Glomerular visceral epithelial cell (primary cell): ENCODE measurements at regions not wholly inside any gene's neighbourhood (a gene's known extent, or its start where the extent isn't known, plus 50 kb on each side); places are given as distances from the start of the nearest gene placed in this dataset.

ENCODE experiments used
- DNase-seq: peaks from one replicate; pipeline ENCODE4 v3.0.0-alpha.2; 2016; ENCODE audit errors: extremely low spot score

DNA sequence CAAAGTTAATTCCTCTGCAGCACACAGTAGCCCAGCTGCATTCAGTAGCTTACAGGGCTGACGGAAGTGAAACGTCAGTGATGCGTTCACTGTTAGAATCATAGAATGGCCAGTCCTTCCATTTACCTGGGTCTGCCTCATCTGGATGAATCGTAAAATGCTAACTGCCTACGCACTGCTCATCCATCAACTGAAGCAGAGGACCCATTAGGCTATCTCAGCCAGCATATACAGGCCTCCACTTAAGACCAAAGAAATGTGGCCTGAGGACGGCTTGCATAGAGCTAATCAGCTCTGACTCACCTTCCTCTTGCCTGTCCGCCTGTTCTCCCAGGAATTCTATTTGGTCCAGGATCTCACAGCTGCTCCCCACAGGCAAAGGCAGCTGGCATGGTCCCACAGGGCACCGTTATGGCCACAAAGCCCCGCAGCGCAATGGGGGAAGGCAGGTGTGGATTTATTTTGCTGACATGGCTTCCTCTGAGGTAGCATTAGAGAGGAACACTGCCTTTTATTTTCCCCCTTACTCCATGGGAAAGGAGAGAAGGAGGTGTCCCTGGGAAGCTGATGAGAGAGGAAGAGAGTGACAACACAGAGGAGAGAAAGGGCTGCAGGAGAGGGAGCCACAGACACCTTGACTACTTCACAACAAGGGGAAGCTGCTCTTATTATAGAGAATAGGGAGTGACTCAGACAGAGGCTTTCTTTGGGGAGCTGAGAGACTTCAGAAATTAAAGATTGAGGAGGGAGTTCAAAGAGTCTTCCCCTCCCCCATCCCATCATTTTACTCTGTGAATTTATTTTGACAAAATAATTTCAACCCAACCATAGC lies 177.6 kb downstream of the HHIPL2 start:
- peak; percentile 81 for DNase-seq

DNA sequence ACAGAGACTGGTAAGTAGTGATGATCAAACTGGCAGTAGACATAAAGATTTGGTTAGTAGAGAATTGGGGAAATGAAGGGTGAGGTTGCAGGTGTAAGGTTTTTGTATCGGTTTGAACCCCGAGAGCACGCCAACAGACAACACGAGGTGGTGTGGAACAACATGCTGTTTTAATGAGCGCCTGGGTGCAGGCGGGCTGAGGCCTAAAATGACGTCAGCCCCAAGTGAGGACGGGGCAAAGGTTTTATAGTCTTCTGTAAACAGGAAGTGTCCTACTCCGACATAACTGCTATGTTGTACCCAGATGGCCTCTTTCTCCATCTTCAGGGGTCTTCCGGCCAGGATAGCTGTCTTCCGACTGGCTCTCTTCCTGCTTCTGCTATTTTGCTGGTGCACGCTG lies 178.8 kb downstream of the HHIPL2 start:
- DNase-seq: no peak

DNA sequence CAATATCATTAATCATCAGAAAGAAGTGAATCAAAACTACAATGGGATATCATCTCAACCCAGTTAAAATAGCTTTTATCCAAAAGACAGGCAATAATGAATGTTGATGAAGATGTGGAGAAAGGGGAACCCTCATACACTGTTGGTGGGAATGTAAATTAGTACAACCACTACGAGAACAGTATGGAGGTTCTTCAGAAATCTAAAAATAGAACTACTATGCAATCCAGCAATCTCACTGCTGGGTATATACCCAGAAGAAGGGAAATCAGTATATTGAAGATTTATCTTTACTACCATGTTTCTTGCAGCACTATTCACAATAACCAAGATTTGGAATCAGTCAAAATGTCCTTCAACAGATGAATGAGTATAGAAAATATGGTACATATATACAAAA lies 189.8 kb downstream of the HHIPL2 start:
- DNase-seq: no peak

DNA sequence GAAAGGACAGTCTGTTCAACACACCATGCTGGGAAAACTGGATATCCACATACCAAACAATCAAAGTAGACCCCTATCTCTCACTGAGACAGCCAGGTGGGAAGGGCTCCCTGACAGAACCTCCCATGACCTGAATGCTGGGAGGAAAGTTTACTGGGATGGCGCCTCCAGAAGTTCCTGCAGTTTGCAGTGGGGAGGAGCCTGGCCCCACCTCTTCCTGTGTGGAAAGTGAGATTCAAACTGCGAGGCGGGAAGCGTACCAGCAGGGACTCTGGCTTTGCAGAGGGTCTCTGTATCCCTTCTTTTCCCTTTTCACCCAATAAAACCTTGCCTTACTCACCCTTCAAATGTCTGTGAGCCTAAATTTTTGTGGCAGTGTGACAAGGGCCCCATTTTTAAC lies 190.7 kb downstream of the HHIPL2 start:
- DNase-seq: no peak

DNA sequence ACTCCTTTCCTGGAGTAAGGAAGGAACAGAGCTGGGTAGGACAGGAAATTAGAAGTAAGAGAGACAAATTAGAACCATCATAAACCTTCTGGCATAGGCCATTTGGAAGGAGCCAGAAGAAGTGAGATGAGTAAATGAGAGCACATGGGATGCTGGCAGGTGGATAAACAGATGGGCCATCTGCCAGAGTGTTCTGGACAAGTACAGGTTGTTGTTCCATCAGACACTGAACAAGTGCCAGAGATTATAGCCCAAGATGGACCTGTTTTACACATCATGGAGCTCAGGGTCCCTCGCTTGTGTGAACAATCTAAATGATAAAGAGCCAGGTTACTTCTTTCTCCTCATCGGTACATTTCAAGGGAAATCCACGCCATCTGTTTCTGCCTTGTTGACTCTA lies 200.3 kb downstream of the HHIPL2 start:
- no peak for DNase-seq

DNA sequence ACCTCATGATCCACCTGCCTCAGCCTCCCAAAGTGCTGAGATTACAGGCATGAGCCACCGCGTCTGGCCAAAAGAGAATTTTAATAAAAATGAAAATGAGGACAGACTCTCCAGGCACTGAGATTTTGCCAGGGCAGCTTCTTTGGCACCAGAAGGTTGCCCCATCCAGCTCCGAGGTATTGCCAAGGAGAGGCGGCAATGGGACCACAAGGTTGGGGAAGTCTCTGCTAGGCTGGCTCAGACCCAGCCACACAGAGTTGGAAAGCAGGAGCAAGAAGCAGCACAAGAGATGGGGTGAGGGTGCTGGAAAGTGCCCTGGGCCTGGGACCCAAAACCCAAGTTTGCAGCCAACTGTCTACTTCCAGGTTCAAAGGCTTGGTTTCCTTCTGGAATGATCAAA lies 200.9 kb downstream of the HHIPL2 start:
- DNase-seq: no peak

DNA sequence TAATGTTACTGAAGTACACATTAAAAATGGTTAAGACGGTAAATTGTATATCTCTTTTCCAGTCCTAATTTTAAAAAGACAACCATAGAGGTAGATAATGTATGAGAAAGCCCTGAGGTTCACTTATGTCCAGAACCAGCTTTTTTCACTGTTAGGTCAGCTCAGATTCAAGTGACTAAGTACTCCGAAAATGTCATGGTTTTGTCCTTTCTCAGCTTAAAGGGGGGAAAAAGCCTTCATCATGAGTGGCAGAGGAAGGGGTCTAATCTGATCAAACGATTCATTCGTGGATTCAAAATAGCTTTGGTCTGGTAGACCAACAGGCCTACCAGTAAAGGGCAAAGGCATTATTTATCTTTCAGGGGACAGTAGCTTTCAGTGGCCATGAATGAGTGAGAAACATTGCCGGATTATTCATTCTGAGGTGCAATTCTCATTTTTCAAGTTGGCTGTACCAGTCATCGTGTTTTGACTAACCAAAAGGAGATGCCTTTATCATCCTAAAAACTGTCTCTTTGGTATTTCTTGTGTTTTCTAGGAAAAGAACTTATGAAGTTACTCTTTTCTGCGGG lies 208.4 kb downstream of the HHIPL2 start:
- DNase-seq: no peak

DNA sequence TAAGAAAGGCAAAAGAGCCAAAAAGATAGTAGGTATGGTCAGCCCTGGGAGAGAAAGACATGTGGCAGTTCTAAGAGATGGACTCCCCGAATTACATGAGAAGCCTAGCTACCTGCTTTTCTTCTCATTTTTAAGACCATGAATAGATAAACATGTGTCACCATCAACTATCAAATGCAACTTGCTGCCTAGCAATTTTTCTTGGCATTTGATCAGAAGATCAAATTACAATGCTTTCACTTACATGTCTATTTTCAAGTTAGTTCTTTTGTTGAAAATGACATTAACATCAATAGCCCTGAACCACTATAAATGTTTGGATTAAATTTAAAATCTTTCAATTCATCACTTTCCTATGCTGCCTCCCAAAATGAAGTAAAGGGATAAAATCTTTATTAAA lies 212.3 kb downstream of the HHIPL2 start:
- DNase-seq: peak; percentile 12

DNA sequence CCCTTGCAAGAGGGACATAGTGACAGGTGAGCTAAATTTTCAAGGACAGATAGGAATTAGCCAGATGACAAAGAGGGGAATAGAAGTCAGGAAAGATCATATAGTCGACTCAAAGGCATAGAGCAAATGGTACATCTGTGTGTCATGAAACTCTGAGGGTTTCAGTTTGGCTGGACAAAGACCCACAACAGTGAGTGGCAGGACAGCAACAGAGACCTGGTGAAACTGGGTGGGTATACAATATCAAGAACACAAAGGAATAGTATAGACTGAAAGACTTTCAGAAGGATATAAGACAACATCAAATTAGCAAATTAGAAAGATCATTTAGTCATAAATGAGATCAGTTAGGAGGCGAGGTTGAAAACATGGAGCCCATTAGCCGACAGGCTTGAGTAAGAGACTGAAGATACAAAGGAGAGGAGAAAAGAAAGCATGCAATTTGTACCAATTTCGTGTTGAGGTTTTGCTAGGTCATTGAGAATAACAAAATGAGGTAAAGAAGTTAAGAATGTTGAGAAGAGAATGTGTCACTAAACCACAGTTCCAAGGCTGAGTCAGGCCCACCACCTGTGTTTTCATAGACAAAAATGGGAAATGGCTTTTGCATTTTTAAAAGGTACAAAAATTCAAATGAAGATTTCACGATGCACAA lies 213.8 kb downstream of the HHIPL2 start:
- peak; percentile 81 for DNase-seq

DNA sequence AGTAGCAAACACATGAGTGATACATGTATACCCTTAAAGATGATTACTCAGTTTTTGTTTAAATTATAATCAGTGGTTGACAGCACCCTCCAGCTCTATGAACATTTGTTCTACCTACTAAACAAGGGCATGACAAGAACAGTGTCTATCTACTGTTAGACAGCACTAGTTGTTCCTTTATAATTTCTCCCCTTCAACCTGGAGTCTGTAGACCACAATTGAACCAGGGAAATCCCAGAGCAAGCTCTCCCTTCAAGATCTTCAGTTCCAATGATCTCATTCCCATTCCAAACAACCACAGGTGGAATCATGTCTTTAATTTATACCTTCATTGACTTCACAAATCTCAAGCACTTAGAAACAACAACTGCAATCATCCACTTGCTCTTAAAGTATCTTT lies 216.1 kb downstream of the HHIPL2 start:
- DNase-seq: peak; percentile 83

DNA sequence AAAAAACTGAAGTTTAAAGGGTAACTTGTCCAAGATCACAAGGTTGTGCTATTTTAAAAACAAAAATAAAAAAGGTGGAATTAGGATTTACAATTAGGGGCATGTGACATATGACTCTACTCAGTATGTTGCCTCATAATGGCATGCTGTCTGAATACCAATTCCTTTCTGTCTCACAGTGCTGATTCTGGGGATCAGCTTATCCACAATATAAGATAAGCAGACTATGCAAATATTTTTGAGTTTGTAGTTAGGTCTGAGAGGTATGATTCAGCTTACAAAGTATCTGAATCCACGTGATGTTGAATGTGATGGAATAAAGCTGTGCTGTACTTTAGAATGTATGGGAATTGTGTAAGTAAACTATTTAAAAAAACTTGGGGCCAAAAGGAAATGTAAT lies 216.6 kb downstream of the HHIPL2 start:
- DNase-seq: peak; percentile 66

DNA sequence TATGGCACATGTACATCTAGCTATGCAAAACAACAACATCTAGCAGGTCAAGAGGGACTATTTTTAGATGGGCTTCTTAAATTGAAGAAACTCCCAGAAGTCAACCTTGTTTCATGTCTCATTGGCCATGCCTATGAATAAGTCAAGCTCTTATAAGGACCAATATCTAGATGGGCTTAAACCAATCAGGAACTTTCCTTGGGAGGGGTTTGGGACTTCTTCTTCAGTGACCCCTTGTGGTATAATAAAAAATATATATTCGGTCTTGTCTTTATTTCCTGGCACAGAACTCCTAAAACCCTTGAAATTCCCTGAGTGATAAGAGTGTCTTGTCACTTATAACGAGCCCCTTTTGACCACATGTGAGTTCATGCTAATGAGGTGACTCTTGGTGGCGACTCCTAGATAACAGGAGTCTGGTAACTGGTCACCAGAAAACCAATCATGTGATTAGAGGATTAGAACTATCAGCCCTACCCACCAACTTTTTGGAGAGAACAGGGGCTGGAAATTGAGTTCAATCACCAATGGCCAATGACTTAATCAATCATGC lies 218.3 kb downstream of the HHIPL2 start:
- DNase-seq: no peak

DNA sequence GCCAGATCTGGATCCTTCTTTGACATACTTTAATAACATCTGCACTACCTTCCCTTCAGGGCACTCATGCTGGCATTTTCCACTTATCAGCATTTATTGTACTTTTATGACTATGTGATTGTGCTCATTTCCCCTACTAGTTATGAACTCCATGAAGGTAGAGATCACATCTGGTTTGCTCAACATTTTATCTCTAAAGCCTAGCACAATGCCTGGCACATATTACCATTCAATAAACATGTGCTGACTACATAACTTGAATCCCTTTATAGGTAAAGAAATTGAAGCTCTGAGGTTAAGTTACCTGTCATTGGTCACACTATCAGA lies 221.2 kb downstream of the HHIPL2 start:
- no peak for DNase-seq

DNA sequence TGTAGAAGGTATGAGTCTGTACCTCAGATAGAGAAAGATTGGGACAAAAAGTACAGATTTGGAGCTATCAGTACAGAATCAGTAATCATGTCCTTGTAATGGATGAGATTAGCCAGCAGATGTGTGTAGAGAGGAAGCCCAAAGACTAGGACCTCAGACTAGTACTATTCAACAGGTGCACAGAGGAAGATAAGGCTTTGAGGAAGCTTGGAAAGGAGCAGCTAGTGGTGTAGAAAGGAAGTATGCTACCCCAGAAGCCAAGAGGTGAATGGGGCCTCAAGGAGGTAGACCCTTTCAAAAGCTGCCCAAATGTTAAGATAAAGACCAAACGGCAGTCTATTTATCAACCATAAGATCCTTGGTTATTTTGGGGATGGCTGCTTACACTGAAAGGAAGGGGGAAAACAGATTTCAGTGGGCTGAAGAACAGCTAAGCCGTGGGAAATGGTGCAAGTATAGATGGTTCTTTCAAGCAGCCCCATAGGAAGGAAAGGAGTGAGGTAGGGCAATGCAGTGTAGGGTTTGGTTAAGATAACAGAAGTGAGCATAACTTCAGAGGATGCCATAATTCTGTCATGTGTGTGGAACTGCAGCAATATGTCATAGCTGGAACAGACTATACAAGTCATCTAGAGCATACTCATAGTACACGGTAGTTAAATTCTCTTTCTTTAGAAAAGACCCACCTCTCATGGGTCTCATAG lies 221.7 kb downstream of the HHIPL2 start:
- DNase-seq: no peak

DNA sequence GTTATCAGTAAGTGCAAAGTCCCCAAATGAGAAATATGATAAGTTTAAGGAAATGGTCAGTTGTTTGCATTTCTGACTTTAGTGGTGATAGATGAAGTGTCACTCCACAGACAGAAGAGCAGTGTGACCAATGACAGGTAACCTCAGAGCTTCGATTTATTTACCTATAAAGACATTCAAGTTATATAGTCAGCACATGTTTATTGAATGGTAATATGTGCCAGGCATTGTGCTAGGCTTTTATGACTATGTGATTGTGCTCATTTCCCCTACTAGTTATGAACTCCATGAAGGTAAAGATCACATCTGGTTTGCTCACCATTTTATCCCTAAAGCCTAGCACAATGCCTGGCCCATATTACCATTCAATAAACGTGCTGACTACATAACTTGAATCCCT lies 222.4 kb downstream of the HHIPL2 start:
- no peak for DNase-seq

DNA sequence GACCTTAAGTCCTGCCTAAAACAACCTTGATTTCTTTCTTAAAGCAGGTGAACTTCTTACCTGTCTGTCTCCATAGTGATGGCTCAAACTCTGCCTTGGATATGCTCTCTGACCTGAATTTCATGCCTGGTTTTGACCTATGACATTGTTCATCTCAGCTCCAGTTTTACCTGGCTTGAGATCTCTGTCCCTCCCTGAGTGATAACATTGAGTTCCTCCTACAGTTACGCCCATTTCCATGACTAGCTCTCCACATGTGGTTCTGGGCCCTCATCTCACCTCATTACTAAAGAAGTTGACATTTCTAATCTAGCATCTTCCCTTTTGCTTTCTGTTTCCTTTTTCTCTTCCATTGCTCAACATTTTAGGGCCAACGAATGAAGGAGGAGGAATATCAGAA lies 233.1 kb downstream of the HHIPL2 start:
- DNase-seq: no peak

DNA sequence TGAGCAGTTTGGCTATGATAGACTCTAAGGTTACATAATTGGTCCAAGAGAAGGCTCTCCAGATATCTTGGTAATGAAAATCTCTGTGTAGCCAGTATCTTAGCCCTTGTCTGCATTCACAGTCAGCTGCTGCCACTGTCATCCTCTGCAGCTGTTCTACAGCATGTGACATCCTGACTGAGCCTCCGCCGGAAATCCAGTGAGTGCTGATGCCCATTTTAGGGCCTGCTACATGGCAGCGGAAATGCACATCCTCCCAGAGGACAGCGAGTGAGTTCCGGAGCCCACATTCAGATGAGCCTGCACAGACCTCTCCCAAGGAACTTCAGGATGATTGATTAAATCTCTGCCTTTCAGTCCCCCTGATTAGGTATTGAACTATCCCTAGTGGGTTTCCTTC lies 237.1 kb downstream of the HHIPL2 start:
- DNase-seq: no peak

DNA sequence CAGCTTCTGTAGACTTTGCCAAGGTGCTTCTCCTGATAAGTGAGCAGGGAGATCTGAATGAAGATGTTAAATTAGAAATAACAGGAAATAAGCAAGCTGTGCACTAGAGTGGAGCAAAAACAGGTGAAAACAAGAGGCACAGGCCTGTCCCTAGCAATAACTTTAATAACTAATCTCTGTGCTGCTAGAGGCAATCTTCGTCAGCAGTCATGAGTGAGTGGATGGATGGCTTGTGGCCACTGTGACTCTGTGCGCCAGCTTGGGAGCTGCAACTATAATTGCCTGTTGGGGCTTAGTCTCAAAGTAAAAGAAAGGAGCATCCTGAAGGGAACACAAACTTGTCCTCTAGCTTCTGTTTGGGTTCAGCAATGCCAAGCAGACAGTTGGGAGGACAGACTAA lies 240.3 kb downstream of the HHIPL2 start:
- DNase-seq: no peak

DNA sequence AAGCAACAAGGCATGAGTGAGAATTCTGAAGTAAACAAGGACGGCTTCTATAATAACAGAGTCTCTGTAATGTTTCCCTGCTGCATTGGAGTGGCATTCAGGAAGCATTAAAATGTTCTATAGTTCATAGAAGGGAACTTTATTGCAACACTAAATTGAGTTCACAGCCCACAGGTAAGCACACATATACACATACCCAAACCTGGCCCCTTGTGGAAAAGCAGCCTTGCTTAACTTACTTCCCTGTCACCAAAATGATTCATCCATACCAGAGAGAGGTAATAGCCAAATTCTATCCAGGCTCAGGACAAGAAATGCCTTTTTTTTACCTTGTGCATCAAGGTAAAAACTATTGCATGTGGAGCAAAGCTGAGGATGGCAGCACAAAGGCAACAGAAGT lies 241.4 kb downstream of the HHIPL2 start:
- no peak for DNase-seq

DNA sequence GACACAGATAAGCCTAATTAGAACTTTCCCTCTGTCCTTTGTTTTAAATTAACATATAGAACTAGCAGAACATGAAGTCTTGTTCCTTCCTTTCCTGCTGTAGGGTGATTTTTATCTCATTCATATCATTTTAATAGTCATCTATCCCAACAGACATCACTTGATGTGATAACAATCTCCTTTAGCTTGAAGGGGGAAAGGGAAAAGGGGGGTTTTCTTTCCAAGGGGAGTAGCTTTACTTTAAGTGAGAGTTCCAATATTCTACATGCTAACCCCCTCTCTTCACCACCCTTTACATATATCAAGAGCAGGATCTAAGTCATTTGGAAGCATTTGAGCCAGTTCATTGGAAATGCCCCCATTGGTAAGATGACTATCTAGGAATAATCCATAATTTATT lies 241.9 kb downstream of the HHIPL2 start:
- DNase-seq: no peak

DNA sequence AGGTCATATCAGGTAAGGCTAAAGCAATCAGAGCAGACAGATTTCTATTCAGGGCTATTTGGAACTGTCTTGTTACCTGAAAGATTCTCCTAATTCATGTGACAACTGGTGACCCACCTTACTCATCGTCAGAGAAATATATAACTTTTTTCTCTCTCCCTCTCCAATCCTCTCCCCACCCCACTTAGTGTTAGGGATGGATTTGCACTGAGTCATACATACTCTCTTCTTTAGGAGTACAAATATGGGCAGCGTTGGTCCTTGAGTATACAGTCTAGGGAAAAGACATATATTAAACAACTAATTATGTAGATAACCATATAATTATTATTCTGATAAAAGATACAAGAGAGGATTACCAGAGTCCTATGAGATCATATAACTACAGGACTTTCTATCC lies 246.3 kb downstream of the HHIPL2 start:
- DNase-seq: no peak

DNA sequence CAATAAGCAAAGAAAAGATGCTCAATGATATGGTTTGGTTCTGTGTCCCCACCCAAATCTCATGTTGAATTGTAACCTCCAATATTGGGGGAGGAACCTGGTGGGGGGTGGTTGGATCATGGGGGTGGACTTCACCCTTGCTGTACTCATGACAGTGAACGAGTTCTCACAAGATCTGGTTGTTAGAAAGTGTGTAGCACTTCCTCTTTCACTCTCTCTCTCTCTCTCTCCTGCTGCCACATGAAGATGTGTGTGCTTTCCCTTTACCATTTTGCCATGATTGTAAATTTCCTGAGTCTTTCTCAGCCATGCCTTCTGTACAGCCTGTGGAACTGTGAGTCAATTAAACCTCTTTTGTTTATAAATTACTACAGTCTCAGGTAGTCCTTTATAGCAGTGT lies 248.4 kb downstream of the HHIPL2 start:
- DNase-seq: no peak

DNA sequence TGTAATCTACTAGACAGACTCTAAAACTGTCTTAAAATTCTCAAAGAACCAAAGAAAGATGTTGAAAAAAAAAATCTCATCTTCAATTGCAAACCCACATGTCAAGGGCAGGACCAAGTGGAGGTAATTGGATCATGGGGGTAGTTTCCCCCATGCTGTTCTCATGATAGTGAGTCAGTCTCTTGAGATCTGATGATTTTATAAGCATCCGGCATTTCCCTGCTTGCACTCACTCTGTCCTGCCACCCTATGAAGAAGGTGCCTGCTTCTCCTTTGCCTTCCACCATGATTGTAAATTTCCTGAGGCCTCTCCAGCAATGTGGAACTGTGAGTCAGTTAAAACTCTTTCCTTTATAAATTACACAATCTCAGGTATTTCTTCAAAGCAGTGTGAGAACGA lies 257.0 kb downstream of the HHIPL2 start:
- no peak for DNase-seq
